HEK293 (cell line): ENCODE measurements at regions not wholly inside any gene's neighbourhood (a gene's known extent, or its start where the extent isn't known, plus 50 kb on each side); places are given as distances from the start of the nearest gene placed in this dataset.

Experiments
- CTCF ChIP-seq: fragments of 450-650 bp; formaldehyde crosslinking; IDR thresholded peaks from 2 replicates; pipeline ENCODE4 v1.5.1; 2016; ENCODE audit warnings: missing biosample characterization, missing genetic modification characterization
- KLF9 ChIP-seq: fragments of 450-650 bp; formaldehyde crosslinking; IDR thresholded peaks from 2 replicates; pipeline ENCODE4 v1.5.1; 2016; ENCODE audit warnings: missing biosample characterization, missing genetic modification characterization, low read depth
- PATZ1 ChIP-seq: fragments of 450-650 bp; formaldehyde crosslinking; IDR thresholded peaks from 2 replicates; pipeline ENCODE4 v1.5.1; 2016; ENCODE audit warnings: missing biosample characterization, missing genetic modification characterization
- ZNF302 ChIP-seq: fragments of 450-650 bp; formaldehyde crosslinking; IDR thresholded peaks from 2 replicates; pipeline ENCODE4 v1.5.1; 2016; ENCODE audit warnings: missing biosample characterization, missing genetic modification characterization, low read depth
- ZNF354C ChIP-seq: fragments of 450-650 bp; formaldehyde crosslinking; IDR thresholded peaks from 2 replicates; pipeline ENCODE4 v1.5.1; 2016; ENCODE audit warnings: missing biosample characterization, missing genetic modification characterization, low read depth, borderline replicate concordance
- ZNF777 ChIP-seq: fragments of 450-650 bp; formaldehyde crosslinking; IDR thresholded peaks from 2 replicates; pipeline ENCODE4 v1.5.1; 2017; ENCODE audit warnings: missing biosample characterization, missing genetic modification characterization, borderline replicate concordance
- ZSCAN16 ChIP-seq: fragments of 450-650 bp; formaldehyde crosslinking; IDR thresholded peaks from 2 replicates; pipeline ENCODE4 v1.5.1; 2016; ENCODE audit warnings: missing biosample characterization, missing genetic modification characterization

DNA sequence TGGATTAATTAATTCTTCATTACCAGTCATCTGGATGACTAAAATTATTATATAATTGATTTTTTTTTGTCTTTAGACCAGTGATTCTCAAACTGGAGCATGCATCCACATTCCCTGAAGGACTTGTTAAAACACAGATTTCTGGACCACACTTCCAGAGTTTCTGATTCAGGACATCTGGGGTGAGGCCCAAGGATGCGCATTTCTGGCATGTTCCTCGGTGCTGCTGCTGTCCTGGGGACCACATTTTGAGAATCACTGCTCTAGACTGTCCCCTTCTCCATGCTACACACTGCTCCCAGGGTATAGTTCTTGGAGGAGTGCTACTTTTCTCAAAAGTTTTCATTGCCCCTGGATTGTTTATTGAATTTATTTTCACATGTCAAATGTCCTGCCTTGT is 145.0 kb downstream of the RNF144B start:
- TF ChIP-seq CTCF (tag by site-specific recombination) (no peak), PATZ1 (tag by site-specific recombination) (no peak), ZNF354C (tag by site-specific recombination) (no peak), ZNF302 (no peak), ZSCAN16 (tag by site-specific recombination) (no peak), KLF9 (tag by site-specific recombination) (no peak), ZNF777 (tag by site-specific recombination) (no peak)
